Body of pancreas (tissue), 4 donors: ENCODE measurements at regions not wholly inside any gene's neighbourhood (a gene's known extent, or its start where the extent isn't known, plus 50 kb on each side); places are given as distances from the start of the nearest gene placed in this dataset.

ENCODE experiments used
- ATAC-seq: fragments of 150-250 bp; one replicate; pipeline ENCODE4 v1.9.1; 2016
- DNase-seq, 4 donors: peaks; one replicate each; pipeline ENCODE4 v3.0.0-alpha.2; 2019
- H3K27ac ChIP-seq, 4 donors: fragments of 200-600 bp; sonication (generic); 1 replicate in 3 of 4; 2 replicates in 1 of 4; pipeline versions ENCODE4 v1.5.1 to v1.6.1; 2016 to 2019; ENCODE audit warnings: mild to moderate bottlenecking in 1 of 4, mixed read lengths in 1 of 4, moderate library complexity in 1 of 4
- H3K27me3 ChIP-seq, 2 donors: fragments of 200-600 bp; sonication (generic); one replicate each; pipeline ENCODE4 v1.6.0; 2016; ENCODE audit warnings: mild to moderate bottlenecking in 1 of 2
- H3K36me3 ChIP-seq, 2 donors: fragments of 200-600 bp; sonication (generic); replicated peaks in 1 of 2; 2 replicates each; pipeline ENCODE4 v1.5.1; 2016; ENCODE audit warnings: low read depth in 2 of 2; ENCODE audit not compliant: insufficient read depth in 1 of 2
- H3K4me1 ChIP-seq: fragments of 200-600 bp; sonication (generic); one replicate; pipeline ENCODE4 v1.6.0; 2016
- H3K4me3 ChIP-seq, 2 donors: fragments of 200-600 bp; sonication (generic); 1 replicate in 1 of 2; 2 replicates in 1 of 2; pipeline ENCODE4 v1.5.1; 2016 to 2019
- H3K9me3 ChIP-seq, 3 donors: fragments of 200-600 bp; sonication (generic); 1 replicate in 2 of 3; 2 replicates in 1 of 3; pipeline ENCODE4 v1.5.1; 2016
- CTCF ChIP-seq, 7 experiments: fragments of 450-650 bp in 4 of 7; fragments of 200-600 bp in 3 of 7; sonication (generic) in 3 of 7; IDR thresholded peaks; one replicate each; pipeline ENCODE4 v1.5.1; 2016 to 2019; ENCODE audit warnings: antibody characterized with exemption in 7 of 7
- POLR2A ChIP-seq, 3 donors: fragments of 450-650 bp; IDR thresholded peaks; one replicate each; pipeline ENCODE4 v1.6.1; 2016; ENCODE audit warnings: antibody characterized with exemption in 3 of 3, mild to moderate bottlenecking in 2 of 3
- WGBS, 2 donors: methylation state at CpG; one replicate each; pipeline ENCODE4 v1.1.5; 2017; 5-methylcytosine and 5-hydroxymethylcytosine counted together
- intact Hi-C: fragments of 100-400 bp; cut with DNase I; formaldehyde crosslinking; loops from one replicate; pipeline ENCODE4 v1.15.1; 2023

DNA sequence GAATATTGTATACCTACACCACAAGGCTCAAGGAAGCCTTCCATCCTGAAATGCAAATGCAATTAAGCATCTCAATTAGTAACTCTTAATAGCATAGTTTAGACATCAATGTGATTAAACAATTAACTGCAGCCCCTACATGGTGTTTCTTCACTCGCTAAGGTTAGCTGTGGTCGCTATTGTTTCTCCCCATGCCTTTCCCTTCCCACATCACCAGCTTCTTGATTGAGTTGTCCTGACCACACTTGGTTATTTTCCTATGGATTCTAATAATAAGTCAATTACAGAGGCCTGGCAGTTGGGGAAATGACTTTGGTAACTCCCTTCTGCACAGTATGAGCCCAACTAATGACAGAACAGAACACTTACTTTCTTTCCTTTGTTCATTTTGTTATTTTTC, 265.0 kb downstream of the ADAMTS20 start:
- TF ChIP-seq POLR2A (IDR thresholded peaks at IDR 0.05) (no peak), CTCF (IDR thresholded peaks at IDR 0.05) (no peak)
- ATAC-seq = no peak
- no peaks in the 10 kb centered on the region for H3K9me3 ChIP-seq
- no peaks in the 10 kb centered on the region for H3K27me3 ChIP-seq
- peaks cover 9% of the 10 kb centered on the region for H3K4me1 ChIP-seq
- H3K36me3 ChIP-seq = no peaks in the 10 kb centered on the region
- intact Hi-C loops = no loop called here
- WGBS, 2 donors = 94% methylated on average over 2 of the region's 2 CpGs
- DNase-seq = no peak
- no peak overlapping the region for H3K4me3 ChIP-seq
- H3K27ac ChIP-seq = no peak overlapping the region

- TF ChIP-seq POLR2A (IDR thresholded peaks at IDR 0.05) (no peak), CTCF (IDR thresholded peaks at IDR 0.05) (no peak)
- Histone ChIP-seq H3K4me3 (no peak overlapping the region), H3K36me3 (no peaks in the 10 kb centered on the region), H3K27me3 (no peaks in the 10 kb centered on the region), H3K27ac (no peak overlapping the region), H3K4me1 (peaks cover 9% of the 10 kb centered on the region), H3K9me3 (no peaks in the 10 kb centered on the region)
- no peak for DNase-seq
- intact Hi-C loops = no loop called here
- 47 to 63% methylated on average over 4 of the region's 4 CpGs for WGBS, 2 donors
- ATAC-seq = no peak
Observed at GRCh38 chr12:43285159-43285598, 266.8 kb downstream of the ADAMTS20 start.

DNA sequence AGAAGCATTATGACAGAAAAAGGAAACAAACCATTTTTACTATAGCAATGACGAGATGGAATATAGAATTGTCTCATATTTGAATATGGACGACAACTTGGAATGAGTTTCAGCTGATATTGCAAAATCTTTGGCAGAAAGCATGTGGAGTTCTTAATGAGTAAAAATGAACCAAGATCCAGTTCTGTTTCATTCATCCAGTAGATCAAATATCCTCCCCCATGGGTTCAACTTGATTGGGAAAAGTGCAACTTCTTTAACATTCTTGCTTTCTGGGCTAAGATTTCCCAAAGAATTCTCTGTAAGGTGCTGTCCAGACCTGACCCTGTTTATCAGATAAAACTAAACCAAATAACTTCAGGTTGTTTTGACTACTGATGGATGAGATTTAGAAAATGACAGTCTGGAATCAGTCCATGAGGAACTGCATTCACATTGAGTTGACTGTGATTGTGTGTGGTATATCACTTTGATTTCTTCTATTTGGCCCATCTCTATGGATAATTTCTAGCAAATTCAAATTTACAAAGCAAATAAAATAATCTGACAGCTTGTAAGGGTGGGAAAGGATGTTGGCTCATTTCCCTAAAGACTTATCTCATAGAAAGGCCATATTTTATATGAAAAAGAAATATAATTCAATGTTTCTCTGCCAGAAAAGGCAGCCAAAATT, 267.4 kb downstream of the ADAMTS20 start:
- no peak for TF ChIP-seq POLR2A (IDR thresholded peaks at IDR 0.05)
- TF ChIP-seq CTCF (IDR thresholded peaks at IDR 0.05) = no peak
- Histone ChIP-seq H3K4me1 (peaks cover 8% of the 10 kb centered on the region), H3K9me3 (no peaks in the 10 kb centered on the region), H3K36me3 (no peaks in the 10 kb centered on the region), H3K27me3 (no peaks in the 10 kb centered on the region), H3K4me3 (no peak overlapping the region), H3K27ac (no peak overlapping the region)
- intact Hi-C loops = no loop called here
- WGBS, 2 donors = 48 to 55% methylated on average over 2 of the region's 2 CpGs
- ATAC-seq (no peak), DNase-seq (no peak)

DNA sequence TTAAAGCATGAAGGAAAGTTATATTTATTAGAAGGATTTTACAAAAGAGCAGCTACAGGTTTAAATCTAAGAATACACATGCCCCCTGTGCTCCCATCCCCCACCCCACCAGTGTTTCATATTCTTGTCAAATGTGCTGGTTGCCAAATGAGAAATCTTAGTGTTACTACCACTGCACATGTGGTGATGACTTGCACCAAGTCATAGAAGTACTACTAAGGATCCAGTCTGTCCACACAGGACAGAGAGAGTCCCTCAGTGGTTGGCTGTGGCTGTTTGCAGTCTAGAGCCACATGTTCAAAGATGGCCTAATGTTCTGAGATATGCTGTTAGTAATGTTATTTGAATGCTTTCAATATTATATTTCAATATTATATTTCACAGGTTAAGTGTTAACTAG, 268.8 kb downstream of the ADAMTS20 start:
- H3K4me1 ChIP-seq = peaks cover 4% of the 10 kb centered on the region
- ATAC-seq = no peak
- H3K27me3 ChIP-seq = no peaks in the 10 kb centered on the region
- H3K4me3 ChIP-seq = no peak overlapping the region
- H3K9me3 ChIP-seq = no peaks in the 10 kb centered on the region
- no peak for DNase-seq
- no peaks in the 10 kb centered on the region for H3K36me3 ChIP-seq
- intact Hi-C loops = no loop called here
- TF ChIP-seq POLR2A (IDR thresholded peaks at IDR 0.05) = no peak
- no peak for TF ChIP-seq CTCF (IDR thresholded peaks at IDR 0.05)
- H3K27ac ChIP-seq = no peak overlapping the region

DNA sequence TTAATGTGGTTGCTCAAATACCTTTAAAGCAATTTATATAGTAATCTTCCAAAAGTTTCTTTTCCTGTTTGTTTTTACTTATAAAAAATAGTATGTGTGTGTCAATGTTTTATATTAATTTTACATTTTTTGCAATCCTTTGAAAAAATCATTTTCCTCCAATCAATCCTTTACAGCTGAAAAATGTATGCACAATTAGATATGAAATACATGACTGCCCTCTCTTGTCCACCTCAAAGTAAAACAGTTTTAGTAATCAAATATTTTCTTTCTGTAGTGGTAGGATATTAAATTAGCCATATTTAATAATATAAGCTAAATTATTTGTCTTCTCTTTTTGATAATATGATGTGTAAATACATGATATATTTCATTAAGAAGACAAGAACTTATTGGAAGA, 269.9 kb downstream of the ADAMTS20 start:
- Histone ChIP-seq H3K36me3 (no peaks in the 10 kb centered on the region), H3K27ac (no peak overlapping the region), H3K4me1 (no peaks in the 10 kb centered on the region), H3K9me3 (no peaks in the 10 kb centered on the region), H3K27me3 (no peaks in the 10 kb centered on the region), H3K4me3 (no peak overlapping the region)
- peak in 5 of 7 experiments; percentile 11 to 48 (median 39) for TF ChIP-seq CTCF (IDR thresholded peaks at IDR 0.05)
- no peak for TF ChIP-seq POLR2A (IDR thresholded peaks at IDR 0.05)
- ATAC-seq = no peak
- DNase-seq = no peak
- intact Hi-C loops = no loop called here
